Memory B cell (primary cell): ENCODE measurements at regions not wholly inside any gene's neighbourhood (a gene's known extent, or its start where the extent isn't known, plus 50 kb on each side); places are given as distances from the start of the nearest gene placed in this dataset.

Experiments
- ATAC-seq: fragments of 150-1000 bp; cut with Tn5 transposase; 2 replicates; pipeline ENCODE4 v1.10.0; 2021; ENCODE audit warnings: low read depth, mild to moderate bottlenecking, moderate library complexity
- DNase-seq, 2 donors: peaks; one replicate each; pipeline ENCODE4 v3.0.0; 2022; ENCODE audit warnings: low spot score in 2 of 2
- H3K27ac Mint-ChIP-seq: one replicate; pipeline ENCODE4 v1.8.0; 2022; ENCODE audit warnings: mild to moderate bottlenecking, moderate library complexity, mixed read lengths
- H3K27me3 Mint-ChIP-seq: one replicate; pipeline ENCODE4 v1.8.0; 2022; ENCODE audit warnings: mixed read lengths
- H3K36me3 Mint-ChIP-seq: one replicate; pipeline ENCODE4 v1.8.0; 2022; ENCODE audit warnings: mild to moderate bottlenecking, mixed read lengths
- H3K4me1 Mint-ChIP-seq: one replicate; pipeline ENCODE4 v1.8.0; 2022; ENCODE audit warnings: mixed read lengths
- H3K4me3 Mint-ChIP-seq: one replicate; pipeline ENCODE4 v1.8.0; 2022; ENCODE audit warnings: mild to moderate bottlenecking, moderate library complexity, mixed read lengths
- H3K9me3 Mint-ChIP-seq: one replicate; pipeline ENCODE4 v1.8.0; 2022; ENCODE audit warnings: mixed read lengths

DNA sequence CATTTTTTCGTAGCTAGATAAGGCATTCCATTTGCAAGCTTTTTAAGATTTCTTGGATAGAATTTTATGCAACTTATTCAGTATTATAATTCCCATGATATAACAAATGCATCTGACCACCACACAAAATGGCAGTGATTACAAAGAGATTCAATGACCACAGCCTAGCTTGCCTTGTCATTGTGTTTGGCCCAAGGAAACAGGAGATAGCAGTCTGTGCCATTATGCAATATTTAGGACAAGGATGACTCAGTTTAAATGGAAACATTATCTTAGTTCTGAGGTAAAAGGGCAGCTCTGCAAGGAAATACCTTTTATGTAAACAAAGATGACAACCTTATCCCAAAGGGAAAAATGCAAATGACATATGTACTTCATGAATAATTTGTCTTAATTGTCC is 89.8 kb downstream of the NUDT12 start:
- Mint-ChIP-seq H3K9me3 (no peaks in the 10 kb centered on the region), H3K27me3 (peaks cover 2% of the 10 kb centered on the region), H3K4me1 (no peaks in the 10 kb centered on the region), H3K36me3 (no peaks in the 10 kb centered on the region), H3K4me3 (no peak overlapping the region), H3K27ac (no peak overlapping the region)
- ATAC-seq = no peak
- no peak for DNase-seq

DNA sequence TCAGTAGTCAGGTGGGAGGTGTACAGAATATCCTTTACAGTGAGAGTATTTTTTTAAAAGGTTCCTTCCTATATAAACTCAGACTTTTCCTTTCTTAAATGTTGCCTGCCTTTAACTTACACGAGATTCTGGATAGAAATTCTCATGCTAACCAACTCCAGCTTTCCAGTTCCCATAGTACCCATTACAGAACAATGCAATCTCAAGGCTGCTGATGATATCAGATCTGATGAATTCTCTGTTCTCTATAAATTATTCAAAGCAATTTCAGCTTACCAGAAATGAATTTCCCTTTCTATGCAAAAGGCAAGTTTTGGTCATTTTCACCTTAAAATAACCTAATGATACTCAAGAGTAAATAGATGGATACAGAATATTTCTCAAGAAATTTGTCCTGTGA is 90.3 kb downstream of the NUDT12 start:
- no peaks in the 10 kb centered on the region for H3K36me3 Mint-ChIP-seq
- no peaks in the 10 kb centered on the region for H3K9me3 Mint-ChIP-seq
- ATAC-seq (no peak), DNase-seq (no peak)
- H3K27me3 Mint-ChIP-seq = peaks cover 2% of the 10 kb centered on the region
- no peaks in the 10 kb centered on the region for H3K4me1 Mint-ChIP-seq
- H3K27ac Mint-ChIP-seq = no peak overlapping the region
- H3K4me3 Mint-ChIP-seq = no peak overlapping the region

DNA sequence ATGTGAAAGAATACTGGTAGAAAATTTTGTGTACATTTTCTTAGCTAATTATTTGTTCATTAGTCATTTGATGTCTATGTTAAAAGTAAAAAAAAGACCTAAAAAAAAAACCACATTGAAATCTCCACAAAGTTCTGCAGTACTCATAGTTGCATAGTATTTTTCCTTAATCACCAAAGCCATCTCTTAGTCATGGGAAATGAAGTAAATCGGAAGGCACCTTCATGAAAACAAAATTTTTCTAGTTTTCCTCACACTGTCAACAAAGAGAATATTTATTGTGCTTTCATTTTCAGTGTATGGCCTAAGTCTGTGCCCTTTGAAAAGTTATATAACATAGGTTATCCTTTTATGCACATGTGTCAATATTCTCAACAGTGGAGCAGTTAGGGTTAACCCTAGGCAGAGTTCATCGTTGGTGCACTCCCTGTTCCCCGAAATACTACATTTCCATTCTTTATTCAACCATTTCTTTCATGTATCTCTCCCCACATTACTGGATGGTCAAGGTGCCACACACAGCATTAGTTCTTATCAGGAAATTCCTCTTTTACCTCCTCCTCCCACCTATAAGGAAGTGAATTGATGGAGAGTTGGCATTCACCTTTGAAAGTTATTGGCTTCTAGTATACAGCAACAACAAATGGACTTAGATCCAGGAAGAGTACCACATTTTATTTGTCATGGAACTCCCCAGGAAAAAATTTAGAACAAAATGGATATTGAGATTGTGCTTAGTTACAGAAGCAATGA is 93.1 kb downstream of the NUDT12 start:
- ATAC-seq = no peak
- Mint-ChIP-seq H3K27ac (no peak overlapping the region), H3K9me3 (no peaks in the 10 kb centered on the region), H3K36me3 (no peaks in the 10 kb centered on the region), H3K27me3 (no peaks in the 10 kb centered on the region), H3K4me1 (no peaks in the 10 kb centered on the region), H3K4me3 (no peak overlapping the region)
- DNase-seq = no peak

DNA sequence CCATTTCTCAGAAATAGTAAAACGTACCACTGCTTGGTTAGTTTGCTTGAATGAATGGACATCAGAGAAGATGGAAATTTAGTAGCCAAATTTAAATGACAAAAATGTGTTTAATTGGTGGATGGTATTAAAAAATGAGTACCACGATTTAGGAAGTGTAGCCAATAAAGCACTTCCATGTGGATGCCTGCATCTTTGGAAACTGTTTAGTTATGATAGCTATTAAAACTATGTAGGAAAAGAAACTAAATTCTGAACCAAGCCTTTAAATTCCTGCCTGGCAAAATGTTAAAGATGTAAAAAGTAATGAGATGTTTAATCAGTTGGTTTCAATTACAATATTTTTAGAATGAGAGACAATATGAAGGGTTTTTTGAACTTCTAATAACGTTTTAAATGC is 94.8 kb downstream of the NUDT12 start:
- no peak for ATAC-seq
- H3K27me3 Mint-ChIP-seq = peaks cover 7% of the 10 kb centered on the region

DNA sequence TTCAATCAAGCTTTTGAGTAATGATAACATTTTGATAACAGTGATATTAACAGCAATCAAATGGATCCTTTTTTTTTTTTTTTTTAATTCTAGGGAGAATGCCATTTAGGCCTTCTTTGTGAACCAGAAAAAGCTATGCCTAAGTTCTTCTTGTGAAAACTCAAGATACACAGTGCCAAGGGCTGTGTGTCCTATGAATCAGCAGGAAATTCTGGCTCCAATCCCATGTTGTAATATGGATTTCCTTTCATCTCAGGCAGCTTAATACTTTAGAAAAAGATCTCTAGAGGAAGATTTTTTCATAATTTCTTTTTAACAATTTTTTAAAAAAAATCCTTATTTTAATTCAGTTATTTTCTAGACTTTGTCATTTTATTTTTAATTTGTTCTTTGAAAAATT is 96.1 kb downstream of the NUDT12 start:
- Mint-ChIP-seq H3K36me3 (no peaks in the 10 kb centered on the region), H3K27me3 (peaks cover 7% of the 10 kb centered on the region), H3K9me3 (no peaks in the 10 kb centered on the region), H3K4me3 (no peak overlapping the region), H3K4me1 (no peaks in the 10 kb centered on the region), H3K27ac (no peak overlapping the region)
- ATAC-seq = no peak
- DNase-seq = no peak

More for the DNA sequence above, 94.8 kb downstream of the NUDT12 start:
- no peaks in the 10 kb centered on the region for H3K9me3 Mint-ChIP-seq
- H3K4me1 Mint-ChIP-seq = no peaks in the 10 kb centered on the region
- H3K36me3 Mint-ChIP-seq = no peaks in the 10 kb centered on the region
- no peak for DNase-seq
- H3K27ac Mint-ChIP-seq = no peak overlapping the region
- no peak overlapping the region for H3K4me3 Mint-ChIP-seq

DNA sequence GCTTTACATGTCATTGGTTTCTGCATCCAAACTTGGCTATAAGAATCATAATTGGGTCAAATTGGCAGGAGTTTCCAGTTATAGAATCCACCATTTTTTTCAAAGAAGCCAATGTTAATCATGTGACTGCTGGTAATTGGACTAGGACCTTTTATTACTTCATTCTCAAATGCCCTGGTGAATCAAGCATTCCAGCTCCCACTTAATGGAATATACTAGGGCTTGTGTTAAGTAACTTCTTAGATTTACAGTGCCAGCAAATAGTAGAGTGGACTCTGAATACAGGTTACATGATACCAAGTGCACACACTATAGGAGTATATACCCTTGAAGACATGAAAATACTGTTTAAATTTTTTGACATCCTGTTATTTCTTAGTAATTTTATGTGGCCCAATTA is 96.7 kb downstream of the NUDT12 start:
- ATAC-seq (no peak), DNase-seq (no peak)
- Mint-ChIP-seq H3K27me3 (peaks cover 7% of the 10 kb centered on the region), H3K9me3 (no peaks in the 10 kb centered on the region), H3K36me3 (no peaks in the 10 kb centered on the region), H3K4me3 (no peak overlapping the region), H3K27ac (no peak overlapping the region), H3K4me1 (no peaks in the 10 kb centered on the region)

DNA sequence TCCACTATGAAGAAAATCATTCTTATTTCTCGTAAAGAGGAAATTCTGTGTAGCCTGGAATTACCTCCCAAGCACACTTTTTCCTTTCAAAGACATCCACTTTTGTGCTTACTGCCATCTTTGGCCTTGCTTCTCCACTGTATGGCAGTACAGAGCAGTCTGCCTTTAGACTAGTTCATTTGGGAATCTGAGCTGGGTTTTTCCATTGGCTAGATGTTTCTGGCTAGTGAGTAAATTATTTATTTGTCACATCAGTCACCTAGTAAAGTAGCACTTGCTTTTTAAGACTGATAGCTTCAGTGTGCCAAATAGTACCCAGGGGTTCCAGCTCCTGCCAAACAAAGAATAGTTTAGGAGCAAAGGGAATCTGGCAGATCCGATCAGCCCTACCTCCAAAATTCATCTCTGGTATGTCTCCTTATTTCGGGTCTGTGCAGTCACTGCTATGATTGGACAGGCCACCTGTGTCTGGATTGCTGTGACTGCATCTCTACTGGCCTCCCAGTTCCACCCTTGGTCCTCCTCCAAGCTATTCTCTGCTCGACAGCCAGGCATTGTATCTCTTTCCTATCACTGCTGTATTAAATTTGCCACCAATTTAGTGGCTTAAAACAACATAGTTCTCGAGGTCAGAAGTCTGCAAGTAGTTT is 97.6 kb downstream of the NUDT12 start:
- Mint-ChIP-seq H3K36me3 (no peaks in the 10 kb centered on the region), H3K27ac (no peak overlapping the region), H3K27me3 (peaks cover 7% of the 10 kb centered on the region), H3K4me3 (no peak overlapping the region), H3K9me3 (no peaks in the 10 kb centered on the region), H3K4me1 (no peaks in the 10 kb centered on the region)
- no peak for DNase-seq
- no peak for ATAC-seq

DNA sequence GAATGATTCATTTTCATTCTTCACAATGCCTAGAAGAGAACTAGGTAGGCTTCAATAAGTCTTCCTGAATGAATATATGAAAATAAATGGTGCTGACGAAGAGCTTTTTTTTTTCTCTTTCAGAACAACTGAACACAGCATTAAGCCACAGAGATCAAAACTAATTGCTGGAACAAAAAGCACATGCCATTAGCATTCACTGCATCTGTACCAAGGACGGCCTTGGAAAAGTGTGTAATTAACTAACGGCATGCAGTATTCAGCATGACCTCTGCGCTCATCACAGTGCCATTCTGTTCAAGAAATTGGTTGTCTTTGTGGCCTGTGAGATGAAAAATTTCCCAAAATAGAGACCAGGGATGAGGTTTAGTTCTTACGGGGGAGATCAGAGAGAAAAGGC is 99.3 kb downstream of the NUDT12 start:
- no peak for DNase-seq
- Mint-ChIP-seq H3K4me3 (no peak overlapping the region), H3K9me3 (no peaks in the 10 kb centered on the region), H3K27me3 (peaks cover 7% of the 10 kb centered on the region), H3K4me1 (no peaks in the 10 kb centered on the region), H3K27ac (no peak overlapping the region), H3K36me3 (no peaks in the 10 kb centered on the region)
- ATAC-seq = no peak

DNA sequence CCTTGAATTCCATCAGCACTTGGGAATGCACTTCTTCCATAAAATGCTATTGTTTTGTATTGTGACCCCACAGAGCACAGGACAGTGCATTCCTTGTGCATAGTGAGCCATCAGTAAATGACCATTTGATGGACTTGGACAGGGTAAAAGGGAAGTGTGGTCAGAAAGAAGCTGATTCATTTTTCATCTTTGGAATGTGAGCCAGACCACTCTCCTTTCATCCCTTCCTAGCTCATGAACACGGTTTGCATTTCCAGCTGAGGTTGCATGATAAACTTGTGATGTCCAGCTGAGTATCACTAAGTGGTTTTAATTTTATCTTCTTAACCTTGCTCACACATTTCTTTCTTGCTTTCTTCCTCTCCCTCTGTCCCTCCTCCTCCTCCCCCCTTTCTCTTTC is 101.3 kb downstream of the NUDT12 start:
- ATAC-seq = no peak
- Mint-ChIP-seq H3K27ac (no peak overlapping the region), H3K9me3 (peaks cover 2% of the 10 kb centered on the region), H3K27me3 (peaks cover 11% of the 10 kb centered on the region), H3K4me3 (no peak overlapping the region), H3K4me1 (no peaks in the 10 kb centered on the region), H3K36me3 (no peaks in the 10 kb centered on the region)
- DNase-seq = no peak

DNA sequence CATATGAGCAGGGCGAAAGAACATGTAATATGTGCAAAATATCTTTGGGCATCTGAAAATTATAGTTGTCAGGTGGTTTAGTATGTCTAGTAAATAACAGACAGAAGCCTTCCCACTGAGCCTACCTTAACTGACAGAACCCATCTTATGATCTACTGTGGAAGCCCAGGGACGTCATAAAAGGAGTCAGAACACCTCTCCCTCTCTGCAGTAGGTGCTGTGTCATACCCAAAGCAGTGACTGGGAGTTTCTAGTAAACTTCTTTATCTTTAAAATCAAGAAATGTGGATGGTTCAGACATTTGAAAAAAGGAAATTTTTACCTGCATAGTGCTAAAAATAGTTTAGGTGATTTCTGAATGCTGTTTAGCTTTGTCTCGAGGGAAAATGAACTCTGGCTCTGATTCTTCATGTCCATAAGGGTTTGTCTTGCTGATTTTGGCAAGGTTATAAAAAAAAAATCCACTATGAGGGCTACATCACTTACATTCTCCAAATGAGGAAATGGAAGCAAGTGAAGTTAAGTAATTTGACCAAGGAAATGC is 104.0 kb downstream of the NUDT12 start:
- Mint-ChIP-seq H3K4me3 (no peak overlapping the region), H3K36me3 (no peaks in the 10 kb centered on the region), H3K9me3 (peaks cover 2% of the 10 kb centered on the region), H3K27me3 (peaks cover 8% of the 10 kb centered on the region), H3K4me1 (no peaks in the 10 kb centered on the region), H3K27ac (no peak overlapping the region)
- DNase-seq (no peak), ATAC-seq (no peak)

DNA sequence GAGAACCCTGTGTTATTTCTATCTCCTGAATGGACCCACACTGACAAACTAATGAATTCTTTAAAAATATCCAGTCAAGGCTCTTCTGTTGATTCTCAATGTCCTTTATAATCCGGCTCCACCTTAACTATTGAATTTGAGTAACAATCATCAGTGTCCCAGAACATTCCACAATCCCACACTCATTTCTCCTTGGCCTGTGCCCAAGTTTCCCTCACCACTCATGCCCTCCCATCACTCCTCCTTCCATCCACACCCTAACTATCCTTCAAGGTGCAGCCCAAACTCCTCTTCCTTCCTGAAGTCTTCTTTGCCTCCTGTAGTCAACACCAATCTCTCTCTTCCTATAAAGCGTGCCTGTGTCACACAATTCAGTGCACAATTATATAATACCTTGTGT is 106.1 kb downstream of the NUDT12 start:
- peaks cover 2% of the 10 kb centered on the region for H3K9me3 Mint-ChIP-seq
- H3K27me3 Mint-ChIP-seq = peaks cover 7% of the 10 kb centered on the region
- H3K36me3 Mint-ChIP-seq = no peaks in the 10 kb centered on the region
- ATAC-seq (no peak), DNase-seq (no peak)
- H3K4me3 Mint-ChIP-seq = no peak overlapping the region
- no peaks in the 10 kb centered on the region for H3K4me1 Mint-ChIP-seq
- H3K27ac Mint-ChIP-seq = no peak overlapping the region

DNA sequence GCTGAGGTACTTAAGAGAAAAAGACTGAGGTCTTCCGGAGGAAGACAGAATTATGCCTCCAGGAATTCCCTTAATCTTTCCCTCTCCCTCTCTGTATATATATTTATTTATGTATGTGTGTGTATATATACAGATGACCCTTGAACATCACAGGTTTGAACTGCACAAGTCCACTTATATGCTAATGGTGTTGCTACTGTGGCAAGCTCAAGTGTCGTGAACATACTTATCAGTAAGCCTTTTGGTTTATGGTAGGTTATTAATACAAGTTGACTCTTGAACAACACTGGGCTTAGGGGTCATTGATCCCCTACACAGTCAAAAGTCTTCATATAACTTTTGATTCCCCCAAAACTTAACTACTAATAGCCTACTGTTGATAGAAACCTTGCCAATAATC is 106.8 kb downstream of the NUDT12 start:
- H3K9me3 Mint-ChIP-seq = peaks cover 2% of the 10 kb centered on the region
- H3K36me3 Mint-ChIP-seq = no peaks in the 10 kb centered on the region
- no peak overlapping the region for H3K27ac Mint-ChIP-seq

DNA sequence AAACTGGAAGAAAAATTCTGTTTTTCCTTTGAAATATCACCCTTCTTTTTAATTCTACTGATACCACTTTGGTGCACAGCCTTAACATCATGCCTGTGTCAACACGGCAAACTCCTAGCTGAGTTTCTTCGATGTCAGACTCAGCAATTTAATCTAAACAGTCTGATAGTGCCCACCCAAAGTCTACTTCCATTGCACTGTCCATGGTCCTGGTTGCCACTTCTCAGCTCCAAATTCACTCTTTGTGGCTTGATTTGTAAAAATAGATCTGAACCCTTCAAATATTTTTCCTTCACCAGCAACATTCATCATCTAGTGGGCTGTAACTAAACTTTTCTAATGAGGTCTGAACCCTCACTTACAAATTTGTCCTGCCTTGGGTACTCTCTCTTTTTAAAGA is 107.8 kb downstream of the NUDT12 start:
- H3K27ac Mint-ChIP-seq = no peak overlapping the region
- ATAC-seq (no peak), DNase-seq (no peak)
- H3K4me1 Mint-ChIP-seq = no peaks in the 10 kb centered on the region
- peaks cover 2% of the 10 kb centered on the region for H3K9me3 Mint-ChIP-seq
- H3K36me3 Mint-ChIP-seq = no peaks in the 10 kb centered on the region
- peaks cover 7% of the 10 kb centered on the region for H3K27me3 Mint-ChIP-seq
- H3K4me3 Mint-ChIP-seq = no peak overlapping the region

More for the DNA sequence above, 106.8 kb downstream of the NUDT12 start:
- Mint-ChIP-seq H3K4me3 (no peak overlapping the region), H3K27me3 (peaks cover 7% of the 10 kb centered on the region), H3K4me1 (no peaks in the 10 kb centered on the region)
- DNase-seq = no peak
- no peak for ATAC-seq

DNA sequence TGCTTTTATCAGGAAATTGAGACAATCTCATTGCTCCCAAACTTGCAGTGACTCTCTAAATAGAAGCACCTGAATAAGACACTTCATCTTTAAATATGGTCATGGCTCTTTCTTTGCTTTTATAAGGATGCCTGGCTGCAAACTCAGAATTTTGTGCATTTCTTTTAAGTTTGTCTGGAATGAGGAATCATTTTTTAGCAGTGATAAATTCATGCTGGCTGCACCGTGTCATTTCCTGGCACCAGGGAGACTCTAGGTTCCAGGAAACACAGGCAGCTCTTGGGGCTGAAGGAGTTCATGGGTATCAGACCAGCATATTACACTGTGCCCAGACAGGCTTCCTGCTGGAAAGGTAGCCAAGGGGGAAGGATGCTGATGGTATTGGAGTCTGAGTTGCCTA is 109.9 kb downstream of the NUDT12 start:
- Mint-ChIP-seq H3K4me1 (no peaks in the 10 kb centered on the region), H3K27ac (no peak overlapping the region), H3K27me3 (peaks cover 7% of the 10 kb centered on the region), H3K36me3 (no peaks in the 10 kb centered on the region), H3K4me3 (no peak overlapping the region), H3K9me3 (peaks cover 2% of the 10 kb centered on the region)
- DNase-seq (no peak), ATAC-seq (no peak)

DNA sequence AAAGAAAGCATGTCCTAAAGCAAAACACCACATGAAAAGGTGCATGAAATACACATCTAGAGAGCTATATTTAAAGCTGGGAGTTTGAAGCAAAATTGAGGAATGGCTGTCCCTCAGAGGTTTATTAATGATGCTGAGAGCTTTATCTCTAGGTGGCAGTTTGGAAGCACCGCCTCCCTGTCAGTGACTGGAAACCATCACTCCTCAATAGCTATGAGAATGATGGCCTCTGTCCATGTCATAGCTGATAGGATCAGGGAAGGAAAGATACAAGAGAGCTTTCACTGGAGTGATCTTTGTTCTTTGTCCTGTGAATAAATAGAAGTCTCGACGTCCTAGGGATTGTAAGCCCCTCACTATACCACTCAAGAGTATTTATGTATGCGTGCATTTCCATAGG is 110.5 kb downstream of the NUDT12 start:
- H3K27ac Mint-ChIP-seq = no peak overlapping the region
- DNase-seq = no peak
- peaks cover 2% of the 10 kb centered on the region for H3K9me3 Mint-ChIP-seq
- no peak overlapping the region for H3K4me3 Mint-ChIP-seq
- no peaks in the 10 kb centered on the region for H3K36me3 Mint-ChIP-seq
- no peaks in the 10 kb centered on the region for H3K4me1 Mint-ChIP-seq
- peaks cover 7% of the 10 kb centered on the region for H3K27me3 Mint-ChIP-seq
- no peak for ATAC-seq
